ENCODE measurements at regions not wholly inside any gene's neighbourhood (a gene's known extent, or its start where the extent isn't known, plus 50 kb on each side); places are given as distances from the start of the nearest gene placed in this dataset.

DNA sequence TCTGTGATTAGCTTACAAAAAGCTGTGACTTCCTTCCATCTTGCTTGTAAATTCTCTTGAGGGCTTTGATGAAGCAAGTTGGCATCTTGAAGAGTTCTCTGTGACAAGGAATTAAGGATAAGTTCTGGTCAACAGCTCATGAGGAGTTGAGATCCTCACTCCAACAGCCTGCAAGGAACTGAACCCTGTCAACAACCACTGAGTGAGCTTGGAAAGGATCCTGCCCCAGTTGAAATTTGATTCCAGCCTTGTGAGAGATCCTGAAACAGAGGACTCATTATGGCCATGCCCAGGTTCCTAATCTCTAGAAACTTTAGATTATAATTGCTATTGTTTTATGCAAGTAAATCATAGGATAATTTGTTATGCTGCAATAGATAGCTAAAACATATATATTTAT, 133.7 kb downstream of the PTCHD4 start:
- Histone ChIP-seq H3F3A (replicated peaks; ENCODE audit: low read depth) (no peaks in the 10 kb centered on the region), H3K27ac (ENCODE audit: low read depth) (no peak overlapping the region), H4K20me1 (replicated peaks; ENCODE audit: insufficient read depth) (no peaks in the 10 kb centered on the region), H3K9me2 (ENCODE audit: insufficient read depth) (no peaks in the 10 kb centered on the region), H3K4me2 (no peak overlapping the region), H2AFZ (no peak overlapping the region), H3K4me1 (ENCODE audit: insufficient read depth) (no peaks in the 10 kb centered on the region), H3K27me3 (ENCODE audit: insufficient read depth) (no peaks in the 10 kb centered on the region), H3K4me3 (no peak overlapping the region), H3K79me2 (replicated peaks; ENCODE audit: insufficient read depth) (no peaks in the 10 kb centered on the region), H3K36me3 (ENCODE audit: insufficient read depth) (no peaks in the 10 kb centered on the region)
- TF ChIP-seq POLR2AphosphoS5 (IDR thresholded peaks at IDR 0.05; ENCODE audit: low read depth) (no peak), JUNB (IDR thresholded peaks at IDR 0.05; ENCODE audit: unreplicated experiment) (no peak), EZH2phosphoT487 (IDR thresholded peaks at IDR 0.05; ENCODE audit: unreplicated experiment) (no peak), CREB1 (CRISPR knock-in tag; IDR thresholded peaks at IDR 0.05; ENCODE audit: low read depth) (no peak), EZH2 (IDR thresholded peaks at IDR 0.05; ENCODE audit: low read depth, unreplicated experiment) (no peak), ZNF114 (CRISPR knock-in tag; IDR thresholded peaks at IDR 0.05) (no peak), ZNF331 (CRISPR knock-in tag; IDR thresholded peaks at IDR 0.05; ENCODE audit: low read depth) (no peak), NANOG (IDR thresholded peaks at IDR 0.05; ENCODE audit: borderline replicate concordance) (no peak), STAT1 (IDR thresholded peaks at IDR 0.05; ENCODE audit: unreplicated experiment) (no peak)
- TF ChIP-seq, protein P1, sequence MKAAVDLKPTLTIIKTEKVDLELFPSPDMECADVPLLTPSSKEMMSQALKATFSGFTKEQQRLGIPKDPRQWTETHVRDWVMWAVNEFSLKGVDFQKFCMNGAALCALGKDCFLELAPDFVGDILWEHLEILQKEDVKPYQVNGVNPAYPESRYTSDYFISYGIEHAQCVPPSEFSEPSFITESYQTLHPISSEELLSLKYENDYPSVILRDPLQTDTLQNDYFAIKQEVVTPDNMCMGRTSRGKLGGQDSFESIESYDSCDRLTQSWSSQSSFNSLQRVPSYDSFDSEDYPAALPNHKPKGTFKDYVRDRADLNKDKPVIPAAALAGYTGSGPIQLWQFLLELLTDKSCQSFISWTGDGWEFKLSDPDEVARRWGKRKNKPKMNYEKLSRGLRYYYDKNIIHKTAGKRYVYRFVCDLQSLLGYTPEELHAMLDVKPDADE (IDR thresholded peaks at IDR 0.05) = no peak
- TF ChIP-seq, protein P2, sequence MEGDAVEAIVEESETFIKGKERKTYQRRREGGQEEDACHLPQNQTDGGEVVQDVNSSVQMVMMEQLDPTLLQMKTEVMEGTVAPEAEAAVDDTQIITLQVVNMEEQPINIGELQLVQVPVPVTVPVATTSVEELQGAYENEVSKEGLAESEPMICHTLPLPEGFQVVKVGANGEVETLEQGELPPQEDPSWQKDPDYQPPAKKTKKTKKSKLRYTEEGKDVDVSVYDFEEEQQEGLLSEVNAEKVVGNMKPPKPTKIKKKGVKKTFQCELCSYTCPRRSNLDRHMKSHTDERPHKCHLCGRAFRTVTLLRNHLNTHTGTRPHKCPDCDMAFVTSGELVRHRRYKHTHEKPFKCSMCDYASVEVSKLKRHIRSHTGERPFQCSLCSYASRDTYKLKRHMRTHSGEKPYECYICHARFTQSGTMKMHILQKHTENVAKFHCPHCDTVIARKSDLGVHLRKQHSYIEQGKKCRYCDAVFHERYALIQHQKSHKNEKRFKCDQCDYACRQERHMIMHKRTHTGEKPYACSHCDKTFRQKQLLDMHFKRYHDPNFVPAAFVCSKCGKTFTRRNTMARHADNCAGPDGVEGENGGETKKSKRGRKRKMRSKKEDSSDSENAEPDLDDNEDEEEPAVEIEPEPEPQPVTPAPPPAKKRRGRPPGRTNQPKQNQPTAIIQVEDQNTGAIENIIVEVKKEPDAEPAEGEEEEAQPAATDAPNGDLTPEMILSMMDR (conservative IDR thresholded peaks at IDR 0.05; ENCODE audit: low read depth in 2 of 2) = no peak
- TF ChIP-seq, protein P3, sequence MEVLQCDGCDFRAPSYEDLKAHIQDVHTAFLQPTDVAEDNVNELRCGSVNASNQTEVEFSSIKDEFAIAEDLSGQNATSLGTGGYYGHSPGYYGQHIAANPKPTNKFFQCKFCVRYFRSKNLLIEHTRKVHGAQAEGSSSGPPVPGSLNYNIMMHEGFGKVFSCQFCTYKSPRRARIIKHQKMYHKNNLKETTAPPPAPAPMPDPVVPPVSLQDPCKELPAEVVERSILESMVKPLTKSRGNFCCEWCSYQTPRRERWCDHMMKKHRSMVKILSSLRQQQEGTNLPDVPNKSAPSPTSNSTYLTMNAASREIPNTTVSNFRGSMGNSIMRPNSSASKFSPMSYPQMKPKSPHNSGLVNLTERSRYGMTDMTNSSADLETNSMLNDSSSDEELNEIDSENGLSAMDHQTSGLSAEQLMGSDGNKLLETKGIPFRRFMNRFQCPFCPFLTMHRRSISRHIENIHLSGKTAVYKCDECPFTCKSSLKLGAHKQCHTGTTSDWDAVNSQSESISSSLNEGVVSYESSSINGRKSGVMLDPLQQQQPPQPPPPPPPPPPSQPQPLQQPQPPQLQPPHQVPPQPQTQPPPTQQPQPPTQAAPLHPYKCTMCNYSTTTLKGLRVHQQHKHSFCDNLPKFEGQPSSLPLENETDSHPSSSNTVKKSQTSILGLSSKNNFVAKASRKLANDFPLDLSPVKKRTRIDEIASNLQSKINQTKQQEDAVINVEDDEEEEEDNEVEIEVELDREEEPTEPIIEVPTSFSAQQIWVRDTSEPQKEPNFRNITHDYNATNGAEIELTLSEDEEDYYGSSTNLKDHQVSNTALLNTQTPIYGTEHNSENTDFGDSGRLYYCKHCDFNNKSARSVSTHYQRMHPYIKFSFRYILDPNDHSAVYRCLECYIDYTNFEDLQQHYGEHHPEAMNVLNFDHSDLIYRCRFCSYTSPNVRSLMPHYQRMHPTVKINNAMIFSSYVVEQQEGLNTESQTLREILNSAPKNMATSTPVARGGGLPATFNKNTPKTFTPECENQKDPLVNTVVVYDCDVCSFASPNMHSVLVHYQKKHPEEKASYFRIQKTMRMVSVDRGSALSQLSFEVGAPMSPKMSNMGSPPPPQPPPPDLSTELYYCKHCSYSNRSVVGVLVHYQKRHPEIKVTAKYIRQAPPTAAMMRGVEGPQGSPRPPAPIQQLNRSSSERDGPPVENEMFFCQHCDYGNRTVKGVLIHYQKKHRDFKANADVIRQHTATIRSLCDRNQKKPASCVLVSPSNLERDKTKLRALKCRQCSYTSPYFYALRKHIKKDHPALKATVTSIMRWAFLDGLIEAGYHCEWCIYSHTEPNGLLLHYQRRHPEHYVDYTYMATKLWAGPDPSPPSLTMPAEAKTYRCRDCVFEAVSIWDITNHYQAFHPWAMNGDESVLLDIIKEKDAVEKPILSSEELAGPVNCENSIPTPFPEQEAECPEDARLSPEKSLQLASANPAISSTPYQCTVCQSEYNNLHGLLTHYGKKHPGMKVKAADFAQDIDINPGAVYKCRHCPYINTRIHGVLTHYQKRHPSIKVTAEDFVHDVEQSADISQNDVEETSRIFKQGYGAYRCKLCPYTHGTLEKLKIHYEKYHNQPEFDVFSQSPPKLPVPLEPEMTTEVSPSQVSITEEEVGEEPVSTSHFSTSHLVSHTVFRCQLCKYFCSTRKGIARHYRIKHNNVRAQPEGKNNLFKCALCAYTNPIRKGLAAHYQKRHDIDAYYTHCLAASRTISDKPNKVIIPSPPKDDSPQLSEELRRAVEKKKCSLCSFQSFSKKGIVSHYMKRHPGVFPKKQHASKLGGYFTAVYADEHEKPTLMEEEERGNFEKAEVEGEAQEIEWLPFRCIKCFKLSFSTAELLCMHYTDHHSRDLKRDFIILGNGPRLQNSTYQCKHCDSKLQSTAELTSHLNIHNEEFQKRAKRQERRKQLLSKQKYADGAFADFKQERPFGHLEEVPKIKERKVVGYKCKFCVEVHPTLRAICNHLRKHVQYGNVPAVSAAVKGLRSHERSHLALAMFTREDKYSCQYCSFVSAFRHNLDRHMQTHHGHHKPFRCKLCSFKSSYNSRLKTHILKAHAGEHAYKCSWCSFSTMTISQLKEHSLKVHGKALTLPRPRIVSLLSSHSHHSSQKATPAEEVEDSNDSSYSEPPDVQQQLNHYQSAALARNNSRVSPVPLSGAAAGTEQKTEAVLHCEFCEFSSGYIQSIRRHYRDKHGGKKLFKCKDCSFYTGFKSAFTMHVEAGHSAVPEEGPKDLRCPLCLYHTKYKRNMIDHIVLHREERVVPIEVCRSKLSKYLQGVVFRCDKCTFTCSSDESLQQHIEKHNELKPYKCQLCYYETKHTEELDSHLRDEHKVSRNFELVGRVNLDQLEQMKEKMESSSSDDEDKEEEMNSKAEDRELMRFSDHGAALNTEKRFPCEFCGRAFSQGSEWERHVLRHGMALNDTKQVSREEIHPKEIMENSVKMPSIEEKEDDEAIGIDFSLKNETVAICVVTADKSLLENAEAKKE (CRISPR knock-in tag; IDR thresholded peaks at IDR 0.05) = no peak
- TF ChIP-seq, protein P4, sequence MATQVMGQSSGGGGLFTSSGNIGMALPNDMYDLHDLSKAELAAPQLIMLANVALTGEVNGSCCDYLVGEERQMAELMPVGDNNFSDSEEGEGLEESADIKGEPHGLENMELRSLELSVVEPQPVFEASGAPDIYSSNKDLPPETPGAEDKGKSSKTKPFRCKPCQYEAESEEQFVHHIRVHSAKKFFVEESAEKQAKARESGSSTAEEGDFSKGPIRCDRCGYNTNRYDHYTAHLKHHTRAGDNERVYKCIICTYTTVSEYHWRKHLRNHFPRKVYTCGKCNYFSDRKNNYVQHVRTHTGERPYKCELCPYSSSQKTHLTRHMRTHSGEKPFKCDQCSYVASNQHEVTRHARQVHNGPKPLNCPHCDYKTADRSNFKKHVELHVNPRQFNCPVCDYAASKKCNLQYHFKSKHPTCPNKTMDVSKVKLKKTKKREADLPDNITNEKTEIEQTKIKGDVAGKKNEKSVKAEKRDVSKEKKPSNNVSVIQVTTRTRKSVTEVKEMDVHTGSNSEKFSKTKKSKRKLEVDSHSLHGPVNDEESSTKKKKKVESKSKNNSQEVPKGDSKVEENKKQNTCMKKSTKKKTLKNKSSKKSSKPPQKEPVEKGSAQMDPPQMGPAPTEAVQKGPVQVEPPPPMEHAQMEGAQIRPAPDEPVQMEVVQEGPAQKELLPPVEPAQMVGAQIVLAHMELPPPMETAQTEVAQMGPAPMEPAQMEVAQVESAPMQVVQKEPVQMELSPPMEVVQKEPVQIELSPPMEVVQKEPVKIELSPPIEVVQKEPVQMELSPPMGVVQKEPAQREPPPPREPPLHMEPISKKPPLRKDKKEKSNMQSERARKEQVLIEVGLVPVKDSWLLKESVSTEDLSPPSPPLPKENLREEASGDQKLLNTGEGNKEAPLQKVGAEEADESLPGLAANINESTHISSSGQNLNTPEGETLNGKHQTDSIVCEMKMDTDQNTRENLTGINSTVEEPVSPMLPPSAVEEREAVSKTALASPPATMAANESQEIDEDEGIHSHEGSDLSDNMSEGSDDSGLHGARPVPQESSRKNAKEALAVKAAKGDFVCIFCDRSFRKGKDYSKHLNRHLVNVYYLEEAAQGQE (IDR thresholded peaks at IDR 0.05; ENCODE audit: unreplicated experiment) = no peak
- H3K9me3 Mint-ChIP-seq = no peaks in the 10 kb centered on the region
- DNase-seq (ENCODE audit: low spot score) (peak; percentile 44), ATAC-seq (peak; percentile 75)
- H3K4me1 Mint-ChIP-seq = peaks cover 3% of the 10 kb centered on the region; the same call in 1 of the 3 replicates
- H3K27ac Mint-ChIP-seq = no peak overlapping the region
- no peaks in the 10 kb centered on the region for H3K36me3 Mint-ChIP-seq (ENCODE audit: low read depth)
- H3K4me3 Mint-ChIP-seq = no peak overlapping the region
- no peaks in the 10 kb centered on the region for H3K27me3 Mint-ChIP-seq (ENCODE audit: insufficient read depth, low read depth, poor library complexity)

All from GM23338 (cell line).